K562 (cell line): ENCODE measurements at regions not wholly inside any gene's neighbourhood (a gene's known extent, or its start where the extent isn't known, plus 50 kb on each side); places are given as distances from the start of the nearest gene placed in this dataset.

Source experiments
- ATAC-seq: fragments of 200-7000 bp; cut with Tn5 transposase; 3 replicates; pipeline ENCODE4 v1.9.1; 2020; ENCODE audit warnings: moderate library complexity
- BruUV-seq: library from RNA; stranded (reverse); fragments of 400-500 nt; replicated peaks from 2 replicates; lab custom pipeline; 2021; lab: Mats Ljungman, UMichigan
- CTCF ChIA-PET: fragments of 300-600 bp; formaldehyde crosslinking; extraction: SDS; loops from one replicate; lab custom pipeline; 2021; ENCODE audit warnings: low intra/inter-chr PET ratio; lab: Yijun Ruan, JAX
- POLR2A ChIA-PET: fragments of 300-600, 350-650 bp; sonication (Branson Sonifier 250); formaldehyde crosslinking; extraction: SDS; loops from one replicate; lab custom pipeline; 2021; ENCODE audit warnings: antibody characterized with exemption, inconsistent platforms; lab: Yijun Ruan, JAX
- DNase-seq, 4 experiments: peaks; one replicate each; pipeline versions ENCODE4 v3.0.0 to v3.0.0-alpha.2; 2011 to 2018; ENCODE audit warnings: low spot score in 3 of 4, mixed read lengths in 3 of 4; ENCODE audit errors: extremely low read depth in 1 of 4
- FAIRE-seq: peaks from 2 replicates; lab custom pipeline; 2011; peaks lifted over from hg19 to GRCh38; lab: Jason Lieb, UNC
- H2AFZ ChIP-seq: 2 replicates; pipeline ENCODE4 v1.6.0; 2011; ENCODE audit warnings: low read depth, low read length, control low read depth, inconsistent platforms
- H3K27ac ChIP-seq: fragments of 200-600 bp; 3 replicates; pipeline ENCODE4 v1.8.0; 2011; ENCODE audit warnings: low read depth, mild to moderate bottlenecking, control low read depth, inconsistent platforms, low read length, moderate library complexity, mixed read lengths; ENCODE audit errors: extremely low read depth
- H3K27me3 ChIP-seq, 2 experiments: fragments of 300-600 bp in 1 of 2; 2 replicates in 1 of 2; 3 replicates in 1 of 2; pipeline versions ENCODE4 v1.6.0 to v1.8.0; 2011; ENCODE audit warnings: inconsistent platforms in 2 of 2, low read length in 2 of 2, mild to moderate bottlenecking in 1 of 2, mixed read lengths in 1 of 2, moderate library complexity in 1 of 2; ENCODE audit not compliant: control insufficient read depth in 2 of 2, insufficient read depth in 2 of 2
- H3K36me3 ChIP-seq: fragments of 300-600 bp; 3 replicates; pipeline ENCODE4 v1.8.0; 2011; ENCODE audit warnings: mild to moderate bottlenecking, low read length, inconsistent platforms; ENCODE audit not compliant: control insufficient read depth, insufficient read depth
- H3K4me1 ChIP-seq, 2 experiments: fragments of 200-600 bp in 1 of 2; replicated peaks in 1 of 2; 2 replicates in 1 of 2; 3 replicates in 1 of 2; pipeline versions ENCODE4 v1.5.1 to v1.8.0; 2011; ENCODE audit warnings: inconsistent platforms in 2 of 2, low read length in 2 of 2, mild to moderate bottlenecking in 1 of 2, mixed read lengths in 1 of 2, moderate library complexity in 1 of 2; ENCODE audit not compliant: control insufficient read depth in 2 of 2, insufficient read depth in 2 of 2
- H3K4me2 ChIP-seq: 2 replicates; pipeline ENCODE4 v1.6.1; 2011; ENCODE audit warnings: low read length, control low read depth, inconsistent platforms, mixed read lengths; ENCODE audit not compliant: insufficient read depth
- H3K4me3 ChIP-seq: fragments of 200-600 bp; sonication (generic), shearing (Covaris generic); 2 replicates; pipeline ENCODE4 v1.5.1; 2016; ENCODE audit warnings: control low read depth, inconsistent platforms
- H3K79me2 ChIP-seq: fragments of 200-600 bp; 3 replicates; pipeline ENCODE4 v1.8.0; 2011; ENCODE audit warnings: low read length, inconsistent platforms; ENCODE audit not compliant: control insufficient read depth, insufficient read depth
- H3K9ac ChIP-seq, 2 experiments: 2 replicates each; pipeline versions ENCODE4 v1.6.0 to v1.6.1; 2011; ENCODE audit warnings: low read depth in 2 of 2, low read length in 2 of 2, control low read depth in 1 of 2, inconsistent platforms in 1 of 2, mild to moderate bottlenecking in 1 of 2, mixed read lengths in 1 of 2; ENCODE audit not compliant: insufficient read depth in 1 of 2
- H3K9me1 ChIP-seq: one replicate; pipeline ENCODE4 v1.6.0; 2011; ENCODE audit warnings: inconsistent platforms, mild to moderate bottlenecking, low read length, moderate library complexity; ENCODE audit not compliant: control insufficient read depth, insufficient read depth
- H3K9me3 ChIP-seq: replicated peaks from 2 replicates; pipeline ENCODE4 v1.5.1; 2011; ENCODE audit warnings: low read depth, low read length, inconsistent platforms; ENCODE audit not compliant: control insufficient read depth, insufficient read depth
- H4K20me1 ChIP-seq: replicated peaks from 2 replicates; pipeline ENCODE4 v1.6.1; 2011; ENCODE audit warnings: low read length, inconsistent platforms, mixed read lengths; ENCODE audit not compliant: control insufficient read depth, insufficient read depth
- CTCF ChIP-seq, 3 experiments: IDR thresholded peaks in 2 of 3; conservative IDR thresholded peaks in 1 of 3; 2 replicates each; pipeline ENCODE4 v1.5.1; 2011 to 2012; ENCODE audit warnings: low read length in 3 of 3, mild to moderate bottlenecking in 3 of 3, control low read depth in 2 of 3, improper control_type of control experiment in 1 of 3, inconsistent platforms in 1 of 3, low read depth in 1 of 3, mixed read lengths in 1 of 3, moderate library complexity in 1 of 3; ENCODE audit not compliant: insufficient read depth in 2 of 3
- DACH1 ChIP-seq: fragments of 450-650 bp; IDR thresholded peaks from 2 replicates; pipeline ENCODE4 v1.6.1; 2018; ENCODE audit not compliant: partially characterized antibody
- IRF9 ChIP-seq: fragments of 450-650 bp; IDR thresholded peaks from 2 replicates; pipeline ENCODE4 v1.6.1; 2016; ENCODE audit warnings: missing biosample characterization, missing genetic modification characterization
- RNF219 ChIP-seq: fragments of 250-450 bp; sonication (Bioruptor Pico); IDR thresholded peaks from 2 replicates; pipeline ENCODE4 v1.5.0; 2022; ENCODE audit warnings: mild to moderate bottlenecking
- XRCC5 ChIP-seq: fragments of 200-400 bp; formaldehyde crosslinking; IDR thresholded peaks from 2 replicates; pipeline ENCODE4 v1.6.1; 2017; ENCODE audit warnings: low read depth, mild to moderate bottlenecking, low read length
- ZFP30 ChIP-seq: fragments of 250-450 bp; sonication (Bioruptor Pico); IDR thresholded peaks from 2 replicates; pipeline ENCODE4 v1.8.0; 2022; ENCODE audit warnings: moderate library complexity, mild to moderate bottlenecking, inconsistent platforms, borderline replicate concordance
- WGBS: fragments of 100-300 bp; shearing (Covaris generic); methylation state at CpG from one replicate; pipeline ENCODE4 v1.1.6; 2016; ENCODE audit warnings: low coverage, mixed read lengths; ENCODE audit not compliant: insufficient coverage; ENCODE audit errors: missing lambda C conversion rate; 5-methylcytosine and 5-hydroxymethylcytosine counted together
- in situ Hi-C: fragments of 300-500 bp; cut with MboI; formaldehyde crosslinking; loops from 4 replicates; pipeline ENCODE4 v1.15.0; 2018; ENCODE audit warnings: inconsistent platforms, mixed read lengths
- intact Hi-C: fragments of 100-400 bp; cut with micrococcal nuclease; formaldehyde crosslinking; loops from 2 replicates; pipeline ENCODE4 v1.14.2; 2022

GRCh38 chr15:38890194-38890593 is 325.6 kb upstream of the RASGRP1 start:
- no peaks in the 10 kb centered on the region for H3K4me1 ChIP-seq
- DNase-seq (no peak), ATAC-seq (no peak), FAIRE-seq (no peak)
- no peak overlapping the region for H3K4me2 ChIP-seq
- H2AFZ ChIP-seq = no peak overlapping the region
- H3K9me3 ChIP-seq = no peaks in the 10 kb centered on the region
- no peaks in the 10 kb centered on the region for H3K36me3 ChIP-seq
- POLR2A ChIA-PET = no interaction called here
- H3K9ac ChIP-seq = no peak overlapping the region
- no peak overlapping the region for H3K4me3 ChIP-seq
- WGBS = 0% methylated on average over 3 of the region's 3 CpGs
- H3K79me2 ChIP-seq = no peaks in the 10 kb centered on the region
- intact Hi-C loops = no loop called here
- no TSS peak for BruUV-seq
- no peaks in the 10 kb centered on the region for H3K9me1 ChIP-seq
- H4K20me1 ChIP-seq = no peaks in the 10 kb centered on the region
- H3K27me3 ChIP-seq = no peaks in the 10 kb centered on the region
- no peak for TF ChIP-seq IRF9
- TF ChIP-seq XRCC5 = no peak
- no peak for TF ChIP-seq CTCF (IDR thresholded peaks at IDR 0.05 in 2 of 3, conservative IDR thresholded peaks at IDR 0.05 in 1 of 3; ENCODE audit: insufficient read depth in 2 of 3, low read depth in 1 of 3, low read length in 3 of 3)
- no peak for TF ChIP-seq ZFP30
- TF ChIP-seq RNF219 (CRISPR knock-in tag) = no peak
- no peak for TF ChIP-seq DACH1
- in situ Hi-C loops = no loop called here
- CTCF ChIA-PET = no interaction called here
- no peak overlapping the region for H3K27ac ChIP-seq
